HAP-1 (cell line): ENCODE measurements at regions not wholly inside any gene's neighbourhood (a gene's known extent, or its start where the extent isn't known, plus 50 kb on each side); places are given as distances from the start of the nearest gene placed in this dataset.
A peak's percentile ranks its signal among the peaks of the same experiment; 100 is the strongest.

Experiments
- DNase-seq, 2 experiments: peaks; one replicate each; pipeline ENCODE4 v3.0.0-alpha.2; 2016 to 2020; ENCODE audit warnings: low spot score in 2 of 2
- H3K27me3 ChIP-seq: fragments of 250-450 bp; sonication (Bioruptor Pico); 2 replicates; pipeline ENCODE4 v1.5.1; 2020; ENCODE audit warnings: low read depth, mild to moderate bottlenecking, moderate library complexity
- H3K36me3 ChIP-seq: fragments of 250-450 bp; sonication (Bioruptor Pico); replicated peaks from 2 replicates; pipeline ENCODE4 v1.5.1; 2020; ENCODE audit warnings: mild to moderate bottlenecking
- H3K4me1 ChIP-seq: fragments of 250-450 bp; sonication (Bioruptor Pico); 2 replicates; pipeline ENCODE4 v1.5.1; 2020; ENCODE audit warnings: mild to moderate bottlenecking
- H3K4me3 ChIP-seq: fragments of 250-450 bp; sonication (Bioruptor Pico); 2 replicates; pipeline ENCODE4 v1.5.1; 2020; ENCODE audit warnings: mild to moderate bottlenecking, moderate library complexity
- H3K9me3 ChIP-seq: fragments of 250-450 bp; sonication (Bioruptor Pico); 2 replicates; pipeline ENCODE4 v1.5.1; 2020; ENCODE audit warnings: mild to moderate bottlenecking, moderate library complexity
- in situ Hi-C: fragments of 300-500 bp; cut with MboI; formaldehyde crosslinking; loops from 3 replicates; pipeline ENCODE4 v1.14.3; 2020; ENCODE audit warnings: low sequenced_read_pairs, inconsistent platforms, mixed read lengths

DNA sequence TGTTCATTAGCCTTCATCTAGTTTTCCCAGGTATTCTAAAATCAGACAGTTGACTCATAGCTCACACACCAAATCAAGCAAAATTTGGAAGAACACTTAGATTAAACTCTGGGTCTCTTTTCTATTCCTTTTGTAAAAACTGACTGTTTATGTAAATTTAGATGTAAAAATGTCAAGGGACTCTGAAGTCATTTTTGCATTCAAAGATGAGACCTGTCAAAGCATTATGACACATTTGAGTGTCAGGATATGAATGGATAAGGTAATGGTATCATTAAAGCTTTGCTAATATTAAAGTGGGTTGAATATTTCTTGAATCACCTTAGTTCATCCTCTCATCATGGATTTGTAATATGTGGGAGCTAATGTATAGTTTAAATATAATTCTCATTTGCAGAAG lies 348.1 kb upstream of the NRXN1 start:
- H3K9me3 ChIP-seq: no peaks in the 10 kb centered on the region
- no peak overlapping the region for H3K4me3 ChIP-seq
- H3K27me3 ChIP-seq: no peaks in the 10 kb centered on the region
- in situ Hi-C loops: no loop called here
- no peaks in the 10 kb centered on the region for H3K4me1 ChIP-seq
- DNase-seq: no peak
- H3K36me3 ChIP-seq: no peaks in the 10 kb centered on the region

DNA sequence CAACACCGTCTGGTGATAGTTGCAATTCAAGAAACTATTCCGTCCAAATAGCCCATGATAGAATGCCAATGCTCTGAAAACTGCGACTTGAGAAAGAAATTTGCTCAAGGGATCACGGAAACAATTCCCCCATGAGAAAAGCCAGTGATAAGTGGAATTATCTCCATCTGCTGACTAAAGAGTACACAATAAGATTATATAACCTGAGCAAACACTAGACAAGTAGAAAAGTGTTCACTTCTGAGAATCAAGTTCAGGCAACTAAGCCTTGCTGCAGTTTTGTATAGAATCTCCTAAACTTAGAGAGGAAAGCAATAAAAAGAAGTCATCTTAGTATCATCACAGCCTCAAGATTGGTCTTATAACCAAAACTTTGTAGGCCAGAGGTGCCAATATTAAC lies 336.3 kb upstream of the NRXN1 start:
- H3K36me3 ChIP-seq: no peaks in the 10 kb centered on the region
- H3K4me3 ChIP-seq: no peak overlapping the region
- DNase-seq: no peak
- no peaks in the 10 kb centered on the region for H3K4me1 ChIP-seq
- in situ Hi-C loops: no loop called here
- no peaks in the 10 kb centered on the region for H3K9me3 ChIP-seq
- H3K27me3 ChIP-seq: no peaks in the 10 kb centered on the region

DNA sequence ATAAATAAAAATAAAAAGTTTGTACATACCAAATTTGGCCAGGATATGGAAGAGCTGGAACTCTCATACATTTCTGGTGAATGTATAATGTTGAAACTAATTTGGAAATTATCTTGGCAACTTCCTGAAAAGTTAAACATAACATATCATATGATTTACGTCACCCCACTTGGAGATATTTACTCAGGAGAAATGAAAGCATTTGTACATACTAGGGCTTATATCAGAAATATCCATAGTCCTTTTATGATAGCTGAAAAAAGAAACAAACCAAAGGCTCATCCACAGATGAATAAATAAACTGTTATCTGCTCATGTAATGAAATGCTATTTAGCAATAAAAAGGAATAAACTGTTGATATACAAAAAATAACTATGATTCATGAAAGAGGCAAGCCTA lies 318.2 kb upstream of the NRXN1 start:
- Histone ChIP-seq H3K4me1 (no peaks in the 10 kb centered on the region; the same call in 1 of the 2 replicates), H3K4me3 (no peak overlapping the region), H3K27me3 (no peaks in the 10 kb centered on the region), H3K36me3 (no peaks in the 10 kb centered on the region), H3K9me3 (no peaks in the 10 kb centered on the region)
- in situ Hi-C loops: no loop called here
- no peak for DNase-seq

DNA sequence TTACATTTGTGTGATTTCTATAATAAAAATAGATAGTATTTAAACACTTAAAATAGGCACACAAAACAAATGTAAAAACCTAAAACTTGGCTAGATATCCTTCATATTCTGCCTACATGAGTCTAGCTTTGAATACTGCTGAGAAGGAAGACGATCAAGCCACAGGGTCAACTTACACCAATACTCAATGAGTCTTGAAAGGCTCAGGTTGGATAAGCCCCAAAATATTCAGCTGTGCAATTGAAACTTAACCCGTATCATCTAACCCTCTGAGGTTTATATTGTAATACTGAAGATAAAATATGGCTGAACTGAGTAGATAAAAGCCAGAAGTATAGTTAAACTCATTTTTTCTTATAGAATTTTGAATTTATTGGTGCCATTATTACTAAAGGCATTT lies 313.0 kb upstream of the NRXN1 start:
- DNase-seq: no peak
- Histone ChIP-seq H3K27me3 (no peaks in the 10 kb centered on the region), H3K9me3 (no peaks in the 10 kb centered on the region), H3K36me3 (no peaks in the 10 kb centered on the region), H3K4me3 (no peak overlapping the region), H3K4me1 (no peaks in the 10 kb centered on the region; the same call in 1 of the 2 replicates)
- in situ Hi-C loops: no loop called here

DNA sequence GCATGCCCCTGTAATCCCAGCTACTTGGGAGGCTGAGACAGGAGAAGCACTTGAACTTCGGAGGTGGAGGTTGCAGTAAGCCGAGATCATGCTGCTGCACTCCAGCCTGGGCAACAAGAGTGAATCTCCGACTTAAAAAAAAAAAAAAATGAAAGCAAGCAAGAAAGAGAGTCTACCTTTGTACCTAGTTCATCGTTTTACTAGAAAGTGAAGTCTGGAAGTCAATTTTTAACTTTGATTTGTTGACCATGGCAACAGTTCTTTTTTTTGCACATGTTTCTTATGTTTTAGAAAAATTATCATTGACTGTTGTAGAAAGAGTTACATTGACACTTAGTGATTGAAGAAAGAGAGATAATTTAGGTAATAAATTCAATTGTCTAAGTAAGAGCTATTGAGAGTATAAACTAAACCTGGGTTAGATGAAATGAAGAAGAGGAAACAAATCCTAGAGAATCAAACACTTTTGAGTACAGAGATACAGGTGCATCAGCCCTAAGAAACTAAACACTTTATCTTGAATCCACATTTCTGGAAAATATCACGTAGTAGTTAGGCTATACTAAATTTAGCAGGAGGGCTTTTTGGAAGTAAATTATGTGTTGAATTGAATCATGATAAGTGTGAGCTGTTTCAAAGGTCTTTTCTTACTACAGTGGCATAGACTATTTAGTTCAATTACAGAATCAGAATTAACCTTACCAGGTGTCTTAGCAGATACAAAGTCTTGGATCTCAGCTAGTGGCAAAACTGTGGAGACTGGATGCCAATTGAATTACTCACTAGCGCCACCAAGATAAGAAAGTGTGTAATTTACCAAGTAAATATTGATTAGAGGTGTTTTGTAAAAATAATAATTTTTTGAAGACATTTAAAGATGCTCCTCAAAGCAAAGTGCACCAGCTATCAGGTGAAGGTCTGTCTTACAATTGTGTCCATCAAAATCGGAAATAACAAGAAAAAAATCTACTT lies 303.4 kb upstream of the NRXN1 start:
- DNase-seq: no peak
- no peak overlapping the region for H3K4me3 ChIP-seq
- in situ Hi-C loops: no loop called here
- H3K27me3 ChIP-seq: no peaks in the 10 kb centered on the region
- H3K9me3 ChIP-seq: no peaks in the 10 kb centered on the region
- no peaks in the 10 kb centered on the region for H3K4me1 ChIP-seq
- H3K36me3 ChIP-seq: no peaks in the 10 kb centered on the region

DNA sequence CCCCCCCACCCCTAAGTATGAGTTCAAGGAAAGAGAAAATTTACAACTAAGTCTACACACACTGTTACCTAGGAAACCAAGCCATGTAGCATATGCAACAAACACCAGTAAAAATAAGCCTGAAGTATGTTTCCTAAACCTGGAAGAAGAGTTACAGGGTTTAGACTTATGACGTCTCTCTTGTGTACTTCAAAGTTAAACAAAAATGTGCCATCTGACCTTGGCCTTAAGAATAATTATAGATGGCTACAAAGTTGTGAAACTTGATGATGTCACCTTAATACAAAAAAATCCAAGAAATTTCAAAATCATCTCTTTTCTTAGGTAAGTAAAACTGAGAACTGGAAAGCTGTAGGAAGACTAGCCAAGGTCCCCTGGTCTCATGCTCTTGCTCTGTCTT lies 297.6 kb upstream of the NRXN1 start:
- Histone ChIP-seq H3K9me3 (no peaks in the 10 kb centered on the region), H3K27me3 (no peaks in the 10 kb centered on the region), H3K4me3 (no peak overlapping the region), H3K4me1 (no peaks in the 10 kb centered on the region), H3K36me3 (no peaks in the 10 kb centered on the region)
- no peak for DNase-seq
- in situ Hi-C loops: no loop called here

DNA sequence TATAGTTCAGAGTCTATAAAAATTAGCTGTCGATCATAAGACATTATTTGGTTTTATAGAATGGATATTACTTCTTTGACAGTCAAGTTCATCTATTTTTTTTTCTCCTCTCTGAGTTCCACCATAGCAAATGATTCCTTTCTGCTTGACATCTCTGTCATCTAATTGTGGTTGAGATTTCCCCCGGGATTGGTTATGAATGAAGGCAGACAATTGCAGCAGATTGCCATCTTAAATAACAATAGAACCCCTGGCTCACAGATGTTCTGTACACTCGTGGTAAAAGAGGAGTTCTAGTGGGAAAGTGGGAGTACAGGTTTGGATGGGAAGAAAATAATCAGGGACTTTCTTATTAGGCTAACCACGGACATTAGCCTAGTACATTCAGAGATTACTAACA lies 292.1 kb upstream of the NRXN1 start:
- no peak overlapping the region for H3K4me3 ChIP-seq
- H3K27me3 ChIP-seq: no peaks in the 10 kb centered on the region
- in situ Hi-C loops: no loop called here
- DNase-seq: peak; percentile 42 to 45
- no peaks in the 10 kb centered on the region for H3K9me3 ChIP-seq
- no peaks in the 10 kb centered on the region for H3K36me3 ChIP-seq
- H3K4me1 ChIP-seq: peaks cover 5% of the 10 kb centered on the region

DNA sequence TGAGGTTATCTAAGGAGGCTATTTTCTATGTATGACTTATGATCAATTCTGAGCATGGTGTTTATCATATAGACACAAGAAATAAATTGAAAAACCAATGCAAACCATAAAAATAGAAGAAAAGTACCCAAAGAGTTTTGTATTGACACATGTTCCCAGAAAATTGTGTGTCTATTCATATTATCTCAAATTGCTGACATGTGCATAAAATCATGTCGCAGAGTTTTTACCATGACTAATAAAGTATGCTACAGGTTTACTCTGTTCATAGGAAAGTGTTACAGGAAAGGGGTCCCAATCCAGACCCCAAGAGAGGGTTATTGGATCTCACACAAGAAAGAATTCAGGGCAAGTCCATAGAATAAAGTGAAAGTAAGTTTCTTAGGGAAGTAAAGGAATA lies 290.7 kb upstream of the NRXN1 start:
- H3K27me3 ChIP-seq: no peaks in the 10 kb centered on the region
- DNase-seq: no peak
- in situ Hi-C loops: no loop called here

DNA sequence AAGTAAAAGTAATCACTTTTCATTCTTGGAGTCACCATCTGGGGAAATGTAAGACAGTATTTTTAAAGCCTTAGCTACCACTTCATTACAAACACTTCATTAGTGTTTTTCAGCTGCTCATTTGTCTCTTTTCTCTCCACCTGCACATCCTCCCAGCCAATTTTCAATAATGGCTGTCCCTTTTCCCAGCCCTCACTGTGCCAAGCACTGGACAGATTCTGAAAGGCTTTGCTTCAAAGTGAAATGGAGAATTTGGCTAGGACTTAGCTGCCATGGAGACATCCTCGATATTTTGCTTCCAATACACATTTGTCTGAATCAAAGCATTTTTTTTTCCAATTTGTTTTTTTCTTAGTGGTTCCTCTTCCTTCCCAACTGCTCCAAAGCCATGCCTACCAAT lies 272.4 kb upstream of the NRXN1 start:
- DNase-seq: no peak
- H3K27me3 ChIP-seq: no peaks in the 10 kb centered on the region
- H3K4me3 ChIP-seq: no peak overlapping the region
- in situ Hi-C loops: no loop called here
- H3K36me3 ChIP-seq: no peaks in the 10 kb centered on the region
- H3K4me1 ChIP-seq: no peaks in the 10 kb centered on the region
- no peaks in the 10 kb centered on the region for H3K9me3 ChIP-seq

More for the DNA sequence above, 290.7 kb upstream of the NRXN1 start:
- H3K9me3 ChIP-seq: no peaks in the 10 kb centered on the region
- no peak overlapping the region for H3K4me3 ChIP-seq
- H3K4me1 ChIP-seq: peaks cover 7% of the 10 kb centered on the region
- H3K36me3 ChIP-seq: no peaks in the 10 kb centered on the region

DNA sequence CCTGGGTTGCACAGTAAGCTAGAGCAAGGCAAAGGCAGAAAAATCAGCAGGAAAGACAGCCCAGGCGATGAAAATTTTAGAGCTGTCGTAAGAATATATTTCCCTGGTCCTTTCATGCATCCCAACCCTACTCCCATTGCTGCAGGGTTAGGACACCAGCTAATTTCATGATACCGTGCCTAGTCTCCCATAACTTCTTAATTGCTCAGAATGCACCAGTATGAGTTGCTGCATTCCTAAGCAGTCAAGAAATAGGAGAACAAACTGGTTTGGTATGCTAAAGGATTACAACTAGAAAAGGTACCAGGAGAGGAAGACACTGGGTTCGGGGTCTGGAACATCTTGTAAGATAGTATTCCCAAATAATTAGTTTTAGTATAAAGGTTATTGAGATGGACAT lies 269.4 kb upstream of the NRXN1 start:
- Histone ChIP-seq H3K9me3 (no peaks in the 10 kb centered on the region; the same call in 1 of the 2 replicates), H3K4me3 (no peak overlapping the region), H3K4me1 (no peaks in the 10 kb centered on the region), H3K27me3 (no peaks in the 10 kb centered on the region), H3K36me3 (no peaks in the 10 kb centered on the region)
- in situ Hi-C loops: no loop called here
- DNase-seq: no peak

DNA sequence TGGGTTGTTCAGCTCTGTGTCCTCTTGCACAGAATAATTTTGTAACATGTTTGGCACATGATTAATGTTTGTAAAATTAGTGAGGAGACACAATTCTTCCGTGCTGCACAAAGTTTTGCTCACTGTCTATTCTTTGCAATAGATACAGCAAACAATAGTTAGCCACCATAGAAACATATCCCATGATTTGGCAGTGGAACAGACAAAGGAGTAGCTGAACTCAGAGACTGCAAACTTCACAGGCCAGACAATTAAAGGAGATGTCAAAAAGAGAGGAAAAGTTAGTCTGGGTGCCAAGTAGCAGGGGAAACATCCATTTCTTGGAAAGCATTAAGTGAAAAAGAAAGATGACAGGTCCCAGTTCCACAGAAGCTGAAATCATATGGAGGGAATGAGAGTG lies 267.4 kb upstream of the NRXN1 start:
- in situ Hi-C loops: no loop called here
- no peak overlapping the region for H3K4me3 ChIP-seq
- H3K4me1 ChIP-seq: no peaks in the 10 kb centered on the region
- no peaks in the 10 kb centered on the region for H3K36me3 ChIP-seq
- no peaks in the 10 kb centered on the region for H3K27me3 ChIP-seq
- no peak for DNase-seq
- no peaks in the 10 kb centered on the region; the same call in 1 of the 2 replicates for H3K9me3 ChIP-seq

DNA sequence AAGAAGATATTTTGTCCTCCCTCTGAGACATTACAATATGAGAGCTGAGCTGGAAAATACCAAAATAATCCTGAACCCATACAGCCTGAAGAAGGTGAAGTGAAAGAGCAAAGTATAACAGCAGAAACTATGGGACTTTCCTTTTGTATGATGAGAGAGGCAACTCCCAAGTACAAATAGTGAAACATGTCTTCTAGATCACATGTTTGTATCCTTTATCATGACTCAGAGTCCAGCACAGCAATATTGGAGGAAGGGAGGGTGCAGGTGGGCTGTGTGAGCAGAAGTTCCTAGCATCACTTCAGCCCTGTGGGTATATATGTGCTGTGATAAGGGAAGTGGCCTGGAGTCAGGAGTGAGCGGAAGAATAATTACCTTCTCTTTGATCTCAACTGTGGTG lies 265.6 kb upstream of the NRXN1 start:
- no peaks in the 10 kb centered on the region for H3K27me3 ChIP-seq
- no peak for DNase-seq
- no peaks in the 10 kb centered on the region; the same call in 1 of the 2 replicates for H3K9me3 ChIP-seq
- H3K4me3 ChIP-seq: no peak overlapping the region
- in situ Hi-C loops: no loop called here
- no peaks in the 10 kb centered on the region for H3K36me3 ChIP-seq
- H3K4me1 ChIP-seq: peaks cover 4% of the 10 kb centered on the region

DNA sequence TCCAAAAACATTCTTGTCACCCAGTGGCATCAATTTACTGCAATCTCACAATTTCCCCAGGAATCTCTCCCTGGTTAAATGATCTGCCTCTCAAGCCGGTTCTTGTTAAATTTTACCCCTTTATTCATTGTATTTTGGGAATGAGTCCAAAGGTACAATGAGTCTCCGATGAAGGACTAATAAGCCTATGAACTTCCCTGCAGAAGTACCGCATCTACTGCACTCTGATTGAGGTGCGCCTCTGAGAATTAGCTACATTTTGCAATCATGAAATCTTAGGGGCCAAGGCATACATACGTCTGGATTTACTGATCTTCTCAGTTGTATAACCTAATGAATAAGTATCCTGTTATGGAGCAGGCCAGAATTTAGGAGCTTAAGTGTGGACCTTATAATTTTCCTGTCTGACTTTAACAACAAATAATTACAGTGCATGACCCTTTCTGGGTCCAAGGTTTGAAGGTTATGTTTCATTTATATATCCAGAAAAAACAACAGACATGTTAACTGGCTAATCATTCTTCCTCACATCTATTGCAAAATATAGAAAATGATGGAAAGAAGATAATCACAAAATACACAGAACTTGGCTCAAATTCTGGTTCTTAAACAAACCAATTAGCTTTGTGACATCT lies 261.8 kb upstream of the NRXN1 start:
- Histone ChIP-seq H3K36me3 (no peaks in the 10 kb centered on the region), H3K4me3 (no peak overlapping the region), H3K27me3 (no peaks in the 10 kb centered on the region), H3K9me3 (no peaks in the 10 kb centered on the region), H3K4me1 (peaks cover 12% of the 10 kb centered on the region)
- DNase-seq: no peak
- in situ Hi-C loops: no loop called here

DNA sequence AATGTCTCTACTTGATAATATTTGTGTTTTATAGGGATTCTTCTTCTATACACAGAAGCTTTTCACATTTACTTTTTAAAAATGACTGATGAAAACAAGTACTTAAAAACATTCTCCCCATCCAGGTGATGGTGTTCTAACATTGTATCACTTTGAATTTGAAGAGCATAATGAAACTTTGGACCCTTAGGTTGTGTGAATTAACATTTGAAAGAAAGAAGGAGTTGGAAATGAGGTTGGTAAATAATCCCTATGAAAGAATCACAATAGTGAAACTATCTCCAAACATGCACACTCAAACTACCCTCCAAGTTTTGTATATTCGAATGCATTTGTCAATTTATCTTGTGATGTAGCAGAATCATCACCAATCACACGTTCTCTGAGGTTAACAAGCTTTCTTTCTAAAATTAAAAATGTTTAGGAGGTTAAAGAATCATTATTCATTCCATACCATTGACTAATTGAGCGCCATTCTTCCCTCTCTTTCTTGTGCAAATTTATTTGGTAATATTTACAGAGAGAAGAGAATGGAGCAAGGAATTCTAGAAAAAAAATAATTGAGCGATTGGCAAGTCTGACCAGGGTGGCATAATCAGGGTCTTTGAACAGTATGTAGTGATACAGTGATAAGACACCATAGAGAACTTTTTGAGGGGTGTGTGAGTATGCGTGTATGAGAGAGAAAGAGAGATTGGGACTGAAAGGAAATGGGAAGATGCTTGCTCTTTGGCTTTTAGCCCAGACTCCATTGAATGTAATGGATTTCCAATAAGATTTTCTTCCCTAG lies 260.0 kb upstream of the NRXN1 start:
- no peak overlapping the region for H3K4me3 ChIP-seq
- H3K4me1 ChIP-seq: peaks cover 12% of the 10 kb centered on the region
- H3K9me3 ChIP-seq: no peaks in the 10 kb centered on the region
- H3K36me3 ChIP-seq: no peaks in the 10 kb centered on the region
- no peaks in the 10 kb centered on the region for H3K27me3 ChIP-seq
- peak; percentile 28 to 94 for DNase-seq
- in situ Hi-C loops: no loop called here
